IPS-NIHi7 (cell line): ENCODE measurements at regions not wholly inside any gene's neighbourhood (a gene's known extent, or its start where the extent isn't known, plus 50 kb on each side); places are given as distances from the start of the nearest gene placed in this dataset.
A peak's percentile ranks its signal among the peaks of the same experiment; 100 is the strongest.
"Not testable (repeated sequence)": the region's sequence is repeated elsewhere in the genome, so short reads cannot be mapped to it uniquely, and the experiment has no call there.

Source experiments
- DNase-seq: peaks from one replicate; pipeline ENCODE4 v3.0.0; 2012; ENCODE audit warnings: mixed read lengths; ENCODE audit errors: extremely low spot score

GRCh38 chr10:64204504-64204903 lies 683.3 kb downstream of the REEP3 start:
- not testable (repeated sequence) for DNase-seq

DNA sequence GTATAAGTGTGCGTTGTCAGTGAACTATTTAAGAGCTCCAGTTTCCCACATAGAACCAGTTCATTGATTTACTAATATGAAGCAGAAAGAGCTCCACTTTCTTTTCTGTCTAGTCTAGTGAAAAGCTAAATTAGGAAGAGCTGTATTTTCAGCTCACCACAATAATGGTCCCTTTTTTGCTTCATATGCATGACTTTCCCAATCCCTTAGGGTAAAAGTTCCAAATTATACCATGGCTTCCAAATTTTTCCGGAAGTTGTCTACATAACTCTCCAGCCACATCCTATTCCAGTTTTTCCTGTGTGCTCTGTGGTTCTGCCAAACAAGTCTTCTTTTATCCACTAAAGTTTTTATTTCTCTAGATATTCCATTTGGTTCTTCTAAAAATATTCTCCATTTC lies 685.2 kb downstream of the REEP3 start:
- no peak for DNase-seq

GRCh38 chr10:64209561-64209960 lies 688.4 kb downstream of the REEP3 start:
- no peak for DNase-seq

DNA sequence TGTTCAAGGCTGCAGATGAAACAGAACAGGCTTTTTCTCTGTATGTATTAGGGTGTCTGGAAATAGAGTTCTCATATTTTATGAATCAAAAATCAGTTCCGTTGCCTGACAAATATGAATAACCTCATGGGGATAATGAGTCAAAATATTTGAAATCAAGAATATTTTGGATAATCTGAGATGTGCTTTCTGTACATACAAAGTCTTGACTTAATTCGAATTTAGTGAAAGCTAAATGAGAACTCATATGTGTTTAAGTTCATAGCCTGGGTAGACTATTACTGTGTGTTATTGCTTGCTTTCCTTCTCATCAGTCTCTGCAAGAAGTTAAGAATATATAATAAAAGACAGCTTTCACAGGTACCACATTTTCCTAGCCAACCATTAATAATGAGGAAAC lies 689.0 kb downstream of the REEP3 start:
- DNase-seq, result no peak

DNA sequence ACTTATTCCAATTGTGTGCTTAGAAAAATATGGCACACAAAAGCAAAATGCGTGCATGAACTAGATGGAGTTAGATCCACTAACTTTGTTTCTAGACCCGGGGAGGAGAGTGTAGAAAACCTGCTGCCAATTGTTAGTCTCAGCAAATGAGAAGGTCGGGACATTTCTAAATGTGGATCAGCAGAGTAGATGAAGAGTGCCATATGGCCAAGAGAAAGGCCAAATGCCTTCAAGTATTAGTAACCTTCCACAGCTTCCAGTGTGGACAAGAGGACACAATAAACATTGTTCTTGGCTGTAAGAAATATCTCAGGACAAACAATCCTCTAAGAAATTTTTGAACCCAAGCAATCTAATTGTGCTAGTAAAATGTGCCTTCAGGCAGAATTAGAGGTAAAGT lies 690.3 kb downstream of the REEP3 start:
- no peak for DNase-seq

DNA sequence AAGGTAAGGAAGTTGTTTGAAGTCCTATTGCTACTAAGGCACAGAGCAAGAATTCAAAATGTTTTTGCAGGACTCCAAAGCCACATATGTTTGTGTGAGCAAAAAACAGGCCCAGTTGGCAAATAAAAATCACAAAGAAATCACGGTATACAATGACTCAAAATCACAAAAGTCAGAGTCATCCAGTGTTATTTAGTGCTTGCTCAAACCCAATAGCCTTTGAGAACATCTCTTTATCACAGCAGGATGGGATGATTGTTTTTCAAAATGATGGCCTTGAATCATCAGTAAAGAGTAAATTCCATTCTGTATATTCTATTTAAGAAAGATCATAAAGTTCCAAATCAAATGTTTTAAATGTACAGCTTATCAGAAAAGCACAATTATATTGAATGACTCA lies 693.9 kb downstream of the REEP3 start:
- DNase-seq, result no peak

GRCh38 chr10:64219271-64220025 lies 698.2 kb downstream of the REEP3 start:
- no peak for DNase-seq

- DNase-seq, result no peak
Measured at GRCh38 chr10:64234489-64234888, 713.3 kb downstream of the REEP3 start.

DNA sequence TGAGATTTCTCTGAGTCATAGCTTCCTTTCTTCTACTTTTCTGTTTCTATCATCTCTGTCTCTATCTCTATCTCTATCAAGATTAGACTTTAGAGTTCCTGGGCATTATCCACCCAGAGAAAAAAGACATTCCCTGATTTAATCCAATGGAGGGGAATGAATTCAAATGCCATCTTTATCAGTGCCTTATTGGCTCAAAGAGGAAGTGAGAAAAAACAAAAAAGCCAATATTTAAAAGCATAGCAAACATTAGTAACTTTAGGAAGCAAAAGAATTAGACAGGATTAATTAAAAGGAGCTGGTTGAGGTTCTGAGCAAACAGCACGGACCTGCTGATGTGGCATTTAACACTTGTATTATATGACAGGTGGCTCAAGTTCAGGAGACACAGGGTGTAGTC lies 736.5 kb downstream of the REEP3 start:
- no peak for DNase-seq

GRCh38 chr10:64261092-64261491 lies 739.9 kb downstream of the REEP3 start:
- no peak for DNase-seq

DNA sequence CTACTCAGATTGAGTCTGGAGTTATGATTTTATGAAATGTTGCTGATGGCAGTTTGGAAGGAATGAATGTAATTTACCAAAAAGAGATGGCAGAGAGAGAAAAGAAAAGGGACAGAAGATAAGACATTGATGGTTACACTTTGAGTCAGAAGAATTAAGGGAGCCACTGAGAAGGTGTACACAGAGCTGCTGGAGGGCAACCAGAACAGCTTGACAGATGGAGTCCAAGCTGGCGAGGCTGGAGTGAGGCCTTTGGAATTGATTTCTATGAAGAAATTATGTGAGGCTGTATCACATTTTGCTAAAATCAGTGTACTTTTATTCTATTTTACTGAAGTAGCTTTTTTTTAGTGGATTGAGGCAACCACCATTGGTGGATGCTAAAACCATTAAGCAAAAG lies 740.5 kb downstream of the REEP3 start:
- DNase-seq, result no peak

- no peak for DNase-seq
Measured at GRCh38 chr10:64265961-64266360, 744.8 kb downstream of the REEP3 start.

DNA sequence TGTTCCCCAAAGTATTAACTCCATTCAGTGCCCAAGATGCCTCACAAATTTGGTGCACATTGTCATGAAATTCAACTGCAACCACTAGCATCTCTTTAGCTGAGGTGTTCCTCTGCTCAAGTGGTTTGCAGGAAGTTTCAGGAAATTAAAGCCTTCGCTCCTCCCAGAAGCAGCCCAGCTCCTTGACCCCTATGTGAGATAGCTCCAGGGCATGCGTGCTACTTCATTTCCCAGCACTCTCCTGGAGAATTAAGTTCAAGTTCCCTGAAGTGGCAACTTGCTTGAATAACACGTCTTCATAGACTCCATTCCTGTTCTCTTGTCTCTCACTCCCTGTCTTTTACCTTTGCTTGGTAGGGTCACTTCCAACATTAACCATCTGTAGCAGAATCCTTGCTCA lies 750.3 kb downstream of the REEP3 start:
- no peak for DNase-seq

GRCh38 chr10:64271983-64272382 lies 750.8 kb downstream of the REEP3 start:
- peak; percentile 23 for DNase-seq

GRCh38 chr10:64275001-64275400 lies 753.8 kb downstream of the REEP3 start:
- no peak for DNase-seq

DNA sequence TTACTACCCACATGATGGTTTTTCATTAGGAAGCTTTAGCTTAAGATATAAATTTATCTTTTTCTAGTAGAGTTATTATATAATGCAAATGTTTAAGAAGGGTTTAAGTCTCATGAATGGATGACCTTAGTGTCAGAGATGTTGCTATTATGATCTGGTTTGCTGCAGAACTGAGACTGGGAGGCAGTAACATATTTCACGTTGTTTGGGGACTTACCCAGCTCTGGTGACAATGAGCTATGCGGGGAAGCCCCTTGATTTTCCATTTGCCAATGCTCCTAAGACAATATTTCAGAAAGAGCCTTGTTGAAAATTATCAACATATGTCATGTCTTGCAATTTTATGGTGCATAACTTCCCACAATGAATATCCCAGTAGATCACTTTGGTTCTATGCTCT lies 754.6 kb downstream of the REEP3 start:
- DNase-seq, result no peak

DNA sequence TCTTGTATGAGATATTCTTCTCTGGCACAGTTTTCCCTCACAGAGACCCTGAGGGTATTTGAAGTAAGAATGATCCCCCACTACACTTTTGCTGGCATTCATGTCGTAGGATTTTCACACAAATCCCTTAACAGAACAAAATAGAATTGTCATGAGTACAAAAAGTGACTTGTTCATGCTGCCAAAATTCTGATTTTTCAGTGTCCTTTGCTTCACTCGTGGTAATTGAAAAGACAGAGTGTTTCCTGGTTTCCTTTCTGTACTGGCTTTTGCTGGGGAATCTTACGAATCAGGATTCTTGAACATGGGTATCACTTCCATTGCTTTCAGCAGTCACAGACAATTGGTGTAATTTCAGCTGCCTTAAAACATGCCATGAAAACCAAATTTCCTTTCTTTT lies 756.3 kb downstream of the REEP3 start:
- DNase-seq, result no peak

DNA sequence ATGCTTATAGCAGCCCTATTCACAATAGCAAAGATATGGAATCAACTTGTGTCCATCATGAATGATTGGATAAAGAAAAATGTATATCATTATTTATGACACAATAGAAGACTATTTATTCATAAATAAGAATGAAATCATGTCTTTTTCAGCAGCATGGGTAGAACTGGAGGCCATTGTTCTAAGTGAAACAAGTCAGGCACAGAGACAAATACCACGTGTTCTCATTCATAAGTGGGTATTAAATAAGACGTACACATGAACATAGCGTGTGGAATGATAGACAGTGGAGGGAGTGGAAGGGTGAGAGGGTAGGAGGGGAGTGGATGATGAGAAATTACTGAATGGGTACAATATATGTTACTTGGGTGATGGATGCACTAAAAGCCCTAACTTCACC lies 762.4 kb downstream of the REEP3 start:
- DNase-seq, result no peak

DNA sequence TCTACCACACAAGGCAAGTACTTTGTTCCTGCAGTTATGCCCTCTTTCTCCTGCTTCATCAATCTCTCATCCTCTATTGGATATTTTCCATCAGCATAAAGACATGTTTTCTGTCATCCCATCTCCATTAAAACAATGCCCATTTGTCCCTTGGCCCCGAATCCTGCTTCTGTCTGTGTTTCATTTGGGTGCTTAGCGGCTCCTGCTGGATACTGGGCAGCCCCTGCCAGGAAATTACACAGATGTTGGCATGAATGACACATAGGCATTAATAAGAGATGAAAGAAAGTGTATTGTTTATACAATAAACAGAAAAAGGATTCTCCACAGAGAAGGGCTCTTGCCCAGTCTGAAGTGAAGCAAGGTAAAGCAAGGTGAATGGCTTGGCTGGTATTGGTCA lies 765.3 kb downstream of the REEP3 start:
- no peak for DNase-seq

GRCh38 chr10:64288404-64288803 lies 767.2 kb downstream of the REEP3 start:
- DNase-seq, result no peak

GRCh38 chr10:64303566-64303965 lies 782.4 kb downstream of the REEP3 start:
- no peak for DNase-seq

GRCh38 chr10:64306729-64307327 lies 785.6 kb downstream of the REEP3 start:
- DNase-seq, result no peak

GRCh38 chr10:64312876-64313275 lies 791.7 kb downstream of the REEP3 start:
- no peak for DNase-seq

- no peak for DNase-seq
Measured at GRCh38 chr10:64313967-64314366, 792.8 kb downstream of the REEP3 start.
